Smooth muscle cell (in vitro differentiated cells): ENCODE measurements at regions not wholly inside any gene's neighbourhood (a gene's known extent, or its start where the extent isn't known, plus 50 kb on each side); places are given as distances from the start of the nearest gene placed in this dataset.
A peak's percentile ranks its signal among the peaks of the same experiment; 100 is the strongest.
"Not testable (repeated sequence)": the region's sequence is repeated elsewhere in the genome, so short reads cannot be mapped to it uniquely, and the experiment has no call there.

Source experiments
- DNase-seq: peaks from one replicate; lab custom pipeline; 2025; ENCODE audit not compliant: unreplicated experiment; lab: John Stamatoyannopoulos, UW
- H2AFZ ChIP-seq: fragments of 200-600 bp; sonication (generic); 2 replicates; pipeline ENCODE4 v1.6.0; 2016; ENCODE audit warnings: antibody characterized with exemption, low read depth, mild to moderate bottlenecking
- H3F3A ChIP-seq: fragments of 200-600 bp; sonication (generic); 2 replicates; pipeline ENCODE4 v1.6.0; 2017; ENCODE audit warnings: antibody characterized with exemption, low read depth
- H3K27ac ChIP-seq: fragments of 200-600 bp; sonication (generic); 2 replicates; pipeline ENCODE4 v1.5.1; 2016; ENCODE audit warnings: low read depth, mild to moderate bottlenecking
- H3K27me3 ChIP-seq: fragments of 200-600 bp; sonication (generic); 2 replicates; pipeline ENCODE4 v1.6.1; 2016; ENCODE audit warnings: low read depth, mild to moderate bottlenecking
- H3K36me3 ChIP-seq: fragments of 200-600 bp; sonication (generic); 2 replicates; pipeline ENCODE4 v1.5.1; 2016; ENCODE audit warnings: low read depth
- H3K4me1 ChIP-seq: fragments of 200-600 bp; sonication (generic); 2 replicates; pipeline ENCODE4 v1.5.1; 2016; ENCODE audit warnings: low read depth
- H3K4me2 ChIP-seq: fragments of 200-600 bp; sonication (generic); 2 replicates; pipeline ENCODE4 v1.6.0; 2016; ENCODE audit warnings: mild to moderate bottlenecking
- H3K4me3 ChIP-seq: fragments of 200-600 bp; sonication (generic); 2 replicates; pipeline ENCODE4 v1.5.1; 2016; ENCODE audit warnings: mild to moderate bottlenecking
- H3K79me2 ChIP-seq: fragments of 200-600 bp; sonication (generic); 2 replicates; pipeline ENCODE4 v1.6.0; 2016; ENCODE audit warnings: low read depth, mild to moderate bottlenecking
- H3K9ac ChIP-seq: fragments of 200-600 bp; sonication (generic); 2 replicates; pipeline ENCODE4 v1.6.0; 2016; ENCODE audit warnings: low read depth
- H3K9me3 ChIP-seq: fragments of 200-600 bp; sonication (generic); replicated peaks from 2 replicates; pipeline ENCODE4 v1.5.1; 2016; ENCODE audit warnings: low read depth
- H4K20me1 ChIP-seq: fragments of 200-600 bp; sonication (generic); 2 replicates; pipeline ENCODE4 v1.6.0; 2016; ENCODE audit warnings: low read depth
- CTCF ChIP-seq: fragments of 200-600 bp; sonication (generic); IDR thresholded peaks from 2 replicates; pipeline ENCODE4 v1.5.1; 2017; ENCODE audit warnings: borderline replicate concordance, mild to moderate bottlenecking, antibody characterized with exemption; ENCODE audit not compliant: insufficient read depth, poor library complexity, severe bottlenecking
- WGBS: methylation state at CpG from one replicate; pipeline ENCODE4 v1.1.7; 2016; ENCODE audit warnings: low lambda C conversion rate; 5-methylcytosine and 5-hydroxymethylcytosine counted together

GRCh38 chr18:8989855-8990254, 112.6 kb upstream of the NDUFV2 start:
- Histone ChIP-seq H3F3A (no peaks in the 10 kb centered on the region), H3K9me3 (no peaks in the 10 kb centered on the region), H3K4me1 (no peaks in the 10 kb centered on the region), H4K20me1 (no peaks in the 10 kb centered on the region), H3K79me2 (no peaks in the 10 kb centered on the region), H2AFZ (no peak overlapping the region), H3K27ac (no peak overlapping the region), H3K27me3 (no peaks in the 10 kb centered on the region), H3K9ac (no peak overlapping the region), H3K36me3 (no peaks in the 10 kb centered on the region), H3K4me3 (no peak overlapping the region), H3K4me2 (no peak overlapping the region)
- 88% methylated on average over 10 of the region's 10 CpGs for WGBS
- no peak for TF ChIP-seq CTCF
- DNase-seq, result no peak

GRCh38 chr18:8990276-8991031, 112.0 kb upstream of the NDUFV2 start:
- H4K20me1 ChIP-seq, result no peaks in the 10 kb centered on the region
- H3K36me3 ChIP-seq, result no peaks in the 10 kb centered on the region
- no peaks in the 10 kb centered on the region for H3K9me3 ChIP-seq
- no peak overlapping the region for H3K9ac ChIP-seq
- H3K4me2 ChIP-seq, result no peak overlapping the region
- H3K4me1 ChIP-seq, result no peaks in the 10 kb centered on the region
- H3K4me3 ChIP-seq, result no peak overlapping the region
- no peak for TF ChIP-seq CTCF
- no peaks in the 10 kb centered on the region for H3K79me2 ChIP-seq
- no peak overlapping the region for H3K27ac ChIP-seq
- H3K27me3 ChIP-seq, result no peaks in the 10 kb centered on the region
- no peak overlapping the region for H2AFZ ChIP-seq
- no peak for DNase-seq
- H3F3A ChIP-seq, result no peaks in the 10 kb centered on the region
- 92% methylated on average over 27 of the region's 27 CpGs for WGBS

- Histone ChIP-seq H3F3A (no peaks in the 10 kb centered on the region), H3K4me2 (no peak overlapping the region), H3K4me1 (no peaks in the 10 kb centered on the region), H3K79me2 (no peaks in the 10 kb centered on the region), H3K9ac (no peak overlapping the region), H4K20me1 (no peaks in the 10 kb centered on the region), H3K9me3 (no peaks in the 10 kb centered on the region), H2AFZ (peak overlapping the region; percentile 5), H3K27me3 (no peaks in the 10 kb centered on the region), H3K4me3 (no peak overlapping the region), H3K27ac (no peak overlapping the region), H3K36me3 (no peaks in the 10 kb centered on the region)
- TF ChIP-seq CTCF, result no peak
- DNase-seq, result no peak
- 47% methylated on average over 2 of the region's 2 CpGs for WGBS
Observed at GRCh38 chr18:8991155-8991554, 111.3 kb upstream of the NDUFV2 start.

- not testable (repeated sequence) for H2AFZ ChIP-seq, DNase-seq, H3K4me2 ChIP-seq, H3K27me3 ChIP-seq, H3K4me3 ChIP-seq, H3K36me3 ChIP-seq, H3F3A ChIP-seq, H4K20me1 ChIP-seq, H3K9ac ChIP-seq, H3K4me1 ChIP-seq, H3K9me3 ChIP-seq, H3K79me2 ChIP-seq, H3K27ac ChIP-seq
- 97% methylated on average over 4 of the region's 4 CpGs for WGBS
Observed at GRCh38 chr18:8992500-8992899, 110.0 kb upstream of the NDUFV2 start.
